PFSK-1 (cell line): ENCODE measurements at regions not wholly inside any gene's neighbourhood (a gene's known extent, or its start where the extent isn't known, plus 50 kb on each side); places are given as distances from the start of the nearest gene placed in this dataset.

ENCODE experiments used
- FOXP2 ChIP-seq: optimal IDR thresholded peaks from 2 replicates; pipeline ENCODE3; 2011; ENCODE audit warnings: borderline replicate concordance, control low read depth, inconsistent platforms; ENCODE audit not compliant: insufficient read depth; ENCODE audit errors: extremely low read length, extremely low read depth
- POLR2AphosphoS5 ChIP-seq: IDR thresholded peaks from 2 replicates; pipeline ENCODE4 v1.6.1; 2012; ENCODE audit warnings: low read depth, mild to moderate bottlenecking, control low read depth, low read length, moderate library complexity
- REST ChIP-seq, 2 experiments: IDR thresholded peaks; 2 replicates each; pipeline versions ENCODE4 v1.6.1 to v1.8.0; 2011 to 2012; ENCODE audit warnings: low read depth in 2 of 2, low read length in 2 of 2, control low read depth in 1 of 2, inconsistent platforms in 1 of 2, mild to moderate bottlenecking in 1 of 2, moderate library complexity in 1 of 2; ENCODE audit not compliant: insufficient read depth in 1 of 2
- SIN3A ChIP-seq: IDR thresholded peaks from 2 replicates; pipeline ENCODE4 v1.6.1; 2012; ENCODE audit warnings: mild to moderate bottlenecking, low read length, moderate library complexity, borderline replicate concordance; ENCODE audit not compliant: insufficient read depth
- TAF1 ChIP-seq: IDR thresholded peaks from 2 replicates; pipeline ENCODE4 v1.6.1; 2012; ENCODE audit warnings: low read length, control low read depth, borderline replicate concordance; ENCODE audit not compliant: insufficient read depth

GRCh38 chr12:19042221-19042620, 87.3 kb upstream of the PLEKHA5 start:
- no peak for TF ChIP-seq SIN3A
- TF ChIP-seq FOXP2: no peak
- TF ChIP-seq REST (IDR thresholded peaks at IDR 0.05; ENCODE audit: insufficient read depth in 1 of 2, low read depth in 2 of 2, low read length in 2 of 2): no peak
- TF ChIP-seq POLR2AphosphoS5: no peak
- no peak for TF ChIP-seq TAF1

GRCh38 chr12:19044430-19044829, 85.1 kb upstream of the PLEKHA5 start:
- TF ChIP-seq POLR2AphosphoS5 (no peak), REST (IDR thresholded peaks at IDR 0.05; ENCODE audit: insufficient read depth in 1 of 2, low read depth in 2 of 2, low read length in 2 of 2) (no peak), SIN3A (no peak), FOXP2 (no peak), TAF1 (no peak)

- TF ChIP-seq FOXP2 (no peak), REST (IDR thresholded peaks at IDR 0.05; ENCODE audit: insufficient read depth in 1 of 2, low read depth in 2 of 2, low read length in 2 of 2) (no peak), POLR2AphosphoS5 (no peak), SIN3A (no peak), TAF1 (no peak)
Measured at GRCh38 chr12:19044891-19045290, 84.6 kb upstream of the PLEKHA5 start.

GRCh38 chr12:19045426-19045825, 84.1 kb upstream of the PLEKHA5 start:
- TF ChIP-seq POLR2AphosphoS5: no peak
- no peak for TF ChIP-seq FOXP2
- TF ChIP-seq SIN3A: no peak
- no peak for TF ChIP-seq REST (IDR thresholded peaks at IDR 0.05; ENCODE audit: insufficient read depth in 1 of 2, low read depth in 2 of 2, low read length in 2 of 2)
- no peak for TF ChIP-seq TAF1

- TF ChIP-seq TAF1 (no peak), SIN3A (no peak), FOXP2 (no peak), POLR2AphosphoS5 (no peak), REST (IDR thresholded peaks at IDR 0.05; ENCODE audit: insufficient read depth in 1 of 2, low read depth in 2 of 2, low read length in 2 of 2) (no peak)
Measured at GRCh38 chr12:19048943-19049342, 80.6 kb upstream of the PLEKHA5 start.
